Adrenal gland (tissue), 9 donors: ENCODE measurements at regions not wholly inside any gene's neighbourhood (a gene's known extent, or its start where the extent isn't known, plus 50 kb on each side); places are given as distances from the start of the nearest gene placed in this dataset.

Source experiments
- DNase-seq, 7 donors: peaks; one replicate each; pipeline ENCODE4 v3.0.0-alpha.2; 2019 to 2020
- H3K27ac ChIP-seq, 5 donors: fragments of 200-600 bp; sonication (generic) in 4 of 5; 1 replicate in 3 of 5; 2 replicates in 2 of 5; pipeline versions ENCODE4 v1.5.1 to v1.8.0; 2016 to 2020; ENCODE audit warnings: mild to moderate bottlenecking in 1 of 5
- H3K27me3 ChIP-seq: fragments of 200-600 bp; 2 replicates; pipeline ENCODE4 v1.8.0; 2021
- H3K36me3 ChIP-seq, 2 donors: fragments of 200-600 bp; replicated peaks in 1 of 2; 1 replicate in 1 of 2; 2 replicates in 1 of 2; pipeline versions ENCODE4 v1.5.1 to v1.8.0; 2018 to 2022
- H3K4me1 ChIP-seq, 2 donors: fragments of 200-600 bp; replicated peaks in 1 of 2; 1 replicate in 1 of 2; 2 replicates in 1 of 2; pipeline versions ENCODE4 v1.5.1 to v1.8.0; 2018 to 2021
- H3K4me3 ChIP-seq, 4 donors: fragments of 200-600 bp; sonication (generic) in 3 of 4; one replicate each; pipeline ENCODE4 v1.5.1; 2016 to 2018
- H3K9me3 ChIP-seq, 3 donors: fragments of 200-600 bp; sonication (generic) in 1 of 3; replicated peaks in 1 of 3; 1 replicate in 2 of 3; 2 replicates in 1 of 3; pipeline versions ENCODE4 v1.5.1 to v1.8.0; 2016 to 2021
- CTCF ChIP-seq, 6 experiments: fragments of 450-650 bp in 4 of 6; fragments of 200-600 bp in 2 of 6; sonication (generic) in 1 of 6; IDR thresholded peaks; 1 replicate in 5 of 6; 2 replicates in 1 of 6; pipeline versions ENCODE4 v1.5.1 to v1.8.0; 2016 to 2021; ENCODE audit warnings: antibody characterized with exemption in 6 of 6, mild to moderate bottlenecking in 2 of 6, moderate library complexity in 1 of 6
- POLR2A ChIP-seq, 2 donors: fragments of 450-650 bp; IDR thresholded peaks; one replicate each; pipeline ENCODE4 v1.6.1; 2017; ENCODE audit warnings: antibody characterized with exemption in 2 of 2, mild to moderate bottlenecking in 2 of 2, moderate library complexity in 1 of 2
- WGBS, 4 donors: extraction: QIAGEN DNeasy Blood & Tissue Kit in 2 of 4; methylation state at CpG; one replicate each; pipeline versions ENCODE4 v1.1.5 to v1.1.7; 2013 to 2017; 5-methylcytosine and 5-hydroxymethylcytosine counted together
- intact Hi-C, 2 donors: fragments of 100-400 bp; cut with DNase I; formaldehyde crosslinking; loops; one replicate each; pipeline versions ENCODE4 v1.14.1 to v1.15.0; 2022 to 2023
- donor health status: healthy with polysubstance abuse.
- donor health status: Bipolar disorder and iron deficiency.
- donor health status: DM: yes; HTN: yes; CAD: no.
- donor health status: DM: no; HTN: no; CAD: no.
- donor health status: DM: no; HTN: no; CAD: no.

DNA sequence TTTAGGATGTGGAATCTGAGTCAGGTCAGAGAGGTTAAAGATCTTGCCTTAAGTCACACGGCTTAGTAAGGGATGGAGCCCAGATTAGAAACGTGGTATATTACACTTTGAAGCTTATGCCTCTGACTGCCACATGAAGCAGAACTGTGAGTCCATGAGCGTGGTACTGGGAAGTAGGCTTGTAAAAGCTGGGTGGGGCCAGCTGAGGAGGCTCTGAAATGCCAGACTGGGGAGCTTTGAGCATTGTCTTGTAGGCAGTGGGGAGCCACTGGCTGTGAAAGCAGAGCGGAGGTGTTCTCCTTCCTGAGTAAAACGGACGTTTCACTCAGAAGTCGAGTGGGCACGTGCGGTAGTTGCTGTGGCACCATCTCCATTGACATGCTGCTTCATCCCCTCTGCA is 72.6 kb upstream of the USP24 start:
- H3K27ac ChIP-seq: no peak overlapping the region
- intact Hi-C loops: loop anchor here in 1 of 2 donors (5.0 to 10.0 kb wide), 3 partner anchors 1300 to 1537 kb away; no protein-coding TSS in a partner anchor
- no peak overlapping the region for H3K4me3 ChIP-seq
- H3K9me3 ChIP-seq: no peaks in the 10 kb centered on the region
- TF ChIP-seq CTCF (IDR thresholded peaks at IDR 0.05) (no peak), POLR2A (IDR thresholded peaks at IDR 0.05) (no peak)
- H3K36me3 ChIP-seq: no peaks in the 10 kb centered on the region
- peaks cover 0 to 4% of the 10 kb centered on the region in 2 donors for H3K4me1 ChIP-seq
- no peak for DNase-seq
- 75 to 89% (median 86%) methylated on average over 9 of the region's 9 CpGs for WGBS, 4 donors
- H3K27me3 ChIP-seq: peaks cover 2% of the 10 kb centered on the region

GRCh38 chr1:55286856-55287602 is 71.9 kb upstream of the USP24 start:
- no peaks in the 10 kb centered on the region for H3K36me3 ChIP-seq
- peaks cover 4% of the 10 kb centered on the region for H3K27me3 ChIP-seq
- H3K9me3 ChIP-seq: no peaks in the 10 kb centered on the region
- H3K27ac ChIP-seq: no peak overlapping the region
- no peak overlapping the region for H3K4me3 ChIP-seq
- peak in 1 of 7 donors; percentile 22 for DNase-seq
- WGBS, 4 donors: 46 to 52% (median 50%) methylated on average over 5 of the region's 5 CpGs
- intact Hi-C loops: loop anchor here in 1 of 2 donors (5.0 to 10.0 kb wide), 3 partner anchors 1300 to 1538 kb away; no protein-coding TSS in a partner anchor
- H3K4me1 ChIP-seq: peaks cover 0 to 4% of the 10 kb centered on the region in 2 donors
- TF ChIP-seq POLR2A (IDR thresholded peaks at IDR 0.05): no peak
- no peak for TF ChIP-seq CTCF (IDR thresholded peaks at IDR 0.05)

GRCh38 chr1:55285834-55286233 is 70.7 kb upstream of the USP24 start:
- DNase-seq: no peak
- Histone ChIP-seq H3K27ac (no peak overlapping the region), H3K4me1 (no peaks in the 10 kb centered on the region), H3K4me3 (no peak overlapping the region), H3K9me3 (no peaks in the 10 kb centered on the region), H3K27me3 (peaks cover 4% of the 10 kb centered on the region), H3K36me3 (no peaks in the 10 kb centered on the region)
- WGBS, 4 donors: 80 to 91% (median 88%) methylated on average over 2 of the region's 2 CpGs
- no peak for TF ChIP-seq CTCF (IDR thresholded peaks at IDR 0.05)
- no peak for TF ChIP-seq POLR2A (IDR thresholded peaks at IDR 0.05)
- intact Hi-C loops: loop anchor here in 1 of 2 donors (5.0 to 10.0 kb wide), 3 partner anchors 1301 to 1539 kb away; no protein-coding TSS in a partner anchor

DNA sequence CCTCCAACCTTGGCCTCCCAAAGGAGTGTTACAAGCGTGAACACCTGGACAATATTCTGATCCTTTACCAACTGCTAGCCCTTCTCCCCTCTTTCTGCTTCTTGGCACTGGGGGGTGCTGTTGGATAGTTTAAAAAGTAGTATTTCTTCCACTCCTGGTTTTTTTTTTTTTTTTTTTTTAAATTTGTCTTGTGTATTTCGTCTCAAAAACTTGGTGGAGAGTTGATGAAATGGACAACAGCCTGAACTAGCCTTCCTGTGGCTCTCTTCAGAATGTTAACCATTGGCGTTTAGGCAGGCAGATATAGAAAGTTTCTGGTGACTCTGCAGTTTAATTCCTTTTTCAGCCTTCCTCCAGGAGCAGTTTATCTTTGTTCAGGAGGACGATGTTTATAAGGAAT is 69.7 kb upstream of the USP24 start:
- Histone ChIP-seq H3K4me1 (no peaks in the 10 kb centered on the region), H3K27me3 (peaks cover 4% of the 10 kb centered on the region), H3K36me3 (no peaks in the 10 kb centered on the region), H3K4me3 (no peak overlapping the region), H3K9me3 (no peaks in the 10 kb centered on the region), H3K27ac (no peak overlapping the region)
- intact Hi-C loops: loop anchor here (5.0 to 10.0 kb wide), 3 partner anchors 1302 to 1540 kb away; no protein-coding TSS in a partner anchor
- no peak for TF ChIP-seq POLR2A (IDR thresholded peaks at IDR 0.05)
- peak in 5 of 6 experiments; percentile 32 to 75 (median 55) for TF ChIP-seq CTCF (IDR thresholded peaks at IDR 0.05)
- 24 to 28% (median 27%) methylated on average over 4 of the region's 4 CpGs for WGBS, 4 donors
- peak in 6 of 7 donors; percentile 30 to 69 (median 44) for DNase-seq
